Stimulated activated naive CD8-positive, alpha-beta T cell treated with anti-CD3 and anti-CD28 coated beads, Interleukin-15, amount 100 ng/mL, for 72 hours (primary cell): ENCODE measurements at regions not wholly inside any gene's neighbourhood (a gene's known extent, or its start where the extent isn't known, plus 50 kb on each side); places are given as distances from the start of the nearest gene placed in this dataset.

Experiments
- ATAC-seq: fragments of 150-1000 bp; cut with Tn5 transposase; 2 replicates; pipeline ENCODE4 v1.10.0; 2021; ENCODE audit warnings: mild to moderate bottlenecking, moderate library complexity
- DNase-seq, 2 donors: peaks; one replicate each; pipeline ENCODE4 v3.0.0; 2021 to 2022
- H3K27ac Mint-ChIP-seq, 2 donors: one replicate each; pipeline ENCODE4 v1.8.0; 2022; ENCODE audit warnings: mild to moderate bottlenecking in 2 of 2, mixed read lengths in 2 of 2, moderate library complexity in 2 of 2
- H3K27me3 Mint-ChIP-seq: one replicate; pipeline ENCODE4 v1.8.0; 2022; ENCODE audit warnings: mixed read lengths
- H3K4me1 Mint-ChIP-seq: one replicate; pipeline ENCODE4 v1.8.0; 2022; ENCODE audit warnings: mild to moderate bottlenecking, mixed read lengths
- H3K4me3 Mint-ChIP-seq, 2 donors: one replicate each; pipeline ENCODE4 v1.8.0; 2022; ENCODE audit warnings: mild to moderate bottlenecking in 2 of 2, mixed read lengths in 2 of 2, moderate library complexity in 1 of 2
- H3K9me3 Mint-ChIP-seq, 2 donors: one replicate each; pipeline ENCODE4 v1.8.0; 2022; ENCODE audit warnings: mixed read lengths in 2 of 2

DNA sequence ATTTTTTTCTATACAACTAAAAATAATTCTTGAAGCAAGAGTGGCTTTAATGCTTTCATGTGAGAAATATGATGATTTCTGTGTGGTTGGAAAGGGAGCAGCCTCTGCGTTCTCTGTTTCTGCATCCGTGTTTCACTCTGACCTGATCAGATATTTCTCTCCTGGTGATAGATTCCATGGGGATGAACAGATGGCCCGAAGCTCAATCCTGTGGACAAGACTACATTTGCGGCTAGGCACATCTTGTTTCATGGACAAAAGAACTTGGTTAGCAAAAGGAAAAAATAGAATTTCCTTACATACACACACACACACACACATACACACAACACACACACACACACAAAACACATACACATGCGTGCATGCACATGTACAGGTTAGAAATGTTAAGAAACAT, 218.2 kb upstream of the ADAMTS16 start:
- no peaks in the 10 kb centered on the region for H3K4me1 Mint-ChIP-seq
- ATAC-seq, result no peak
- peaks cover 8 to 9% of the 10 kb centered on the region in 2 donors for H3K9me3 Mint-ChIP-seq
- H3K27me3 Mint-ChIP-seq, result no peaks in the 10 kb centered on the region
- DNase-seq, result no peak
- H3K4me3 Mint-ChIP-seq, result no peak overlapping the region
- H3K27ac Mint-ChIP-seq, result no peak overlapping the region

DNA sequence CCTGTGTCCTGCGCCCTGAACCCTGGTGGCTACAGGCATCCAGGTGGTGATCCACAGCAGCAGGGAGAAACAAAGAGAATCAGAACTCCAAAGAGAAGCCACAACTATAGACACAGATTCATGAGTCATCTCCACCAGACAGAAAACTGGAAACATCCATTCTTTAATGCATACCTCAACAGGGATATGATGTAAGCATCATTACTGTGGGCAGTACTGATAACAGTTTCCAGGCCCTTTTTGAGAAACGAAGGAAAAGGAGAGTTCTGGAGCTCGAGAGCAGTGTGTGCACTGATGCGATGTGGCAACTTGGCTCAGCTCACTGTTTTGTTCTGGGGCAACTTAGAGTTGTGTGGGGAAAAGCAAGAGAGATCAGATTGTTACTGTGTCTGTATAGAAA, 215.6 kb upstream of the ADAMTS16 start:
- peaks cover 0 to 14% of the 10 kb centered on the region in 2 donors for H3K9me3 Mint-ChIP-seq
- H3K27me3 Mint-ChIP-seq, result no peaks in the 10 kb centered on the region
- H3K27ac Mint-ChIP-seq, result no peak overlapping the region
- no peaks in the 10 kb centered on the region for H3K4me1 Mint-ChIP-seq
- DNase-seq, result no peak
- H3K4me3 Mint-ChIP-seq, result no peak overlapping the region
- no peak for ATAC-seq

DNA sequence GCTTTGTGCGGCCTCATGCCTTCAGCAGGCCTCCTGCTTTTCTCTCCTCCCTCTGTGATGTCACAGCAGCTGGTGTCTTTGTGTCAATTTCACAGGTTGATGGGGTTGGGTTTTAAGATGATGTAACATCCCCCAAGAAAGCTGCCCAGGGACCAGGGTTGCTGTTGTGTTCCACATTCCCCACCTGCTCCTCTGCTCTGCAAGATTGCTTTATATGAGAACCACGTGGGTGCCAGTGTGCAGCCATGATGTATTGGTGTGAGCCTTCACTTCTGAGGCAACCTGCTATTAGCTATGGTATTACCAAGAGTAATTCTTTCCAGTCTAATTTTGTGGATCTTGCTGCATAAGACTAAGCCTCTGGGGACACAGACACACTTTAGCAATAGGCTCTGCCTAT, 213.0 kb upstream of the ADAMTS16 start:
- Mint-ChIP-seq H3K27ac (no peak overlapping the region), H3K27me3 (no peaks in the 10 kb centered on the region), H3K9me3 (peaks cover 0 to 14% of the 10 kb centered on the region in 2 donors), H3K4me1 (no peaks in the 10 kb centered on the region), H3K4me3 (no peak overlapping the region)
- no peak for ATAC-seq
- DNase-seq, result no peak

DNA sequence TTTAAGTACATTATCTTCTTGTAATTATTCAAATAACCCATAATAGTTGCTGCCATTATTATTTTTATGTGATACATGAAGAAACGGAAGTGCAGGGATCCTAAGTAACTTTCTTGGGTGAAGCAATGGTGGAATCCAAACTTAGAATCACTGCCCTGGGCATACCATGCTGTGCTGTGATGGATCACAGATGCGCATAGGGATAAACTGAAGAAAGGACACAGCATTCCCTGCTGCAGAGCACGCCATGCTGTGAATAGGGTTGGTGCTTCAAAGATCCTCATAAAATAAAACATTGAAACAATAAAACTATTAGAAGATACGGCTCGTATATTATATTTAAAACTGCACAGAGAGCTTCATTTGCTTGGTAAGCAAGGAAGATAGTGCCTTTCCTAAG, 211.7 kb upstream of the ADAMTS16 start:
- Mint-ChIP-seq H3K4me1 (no peaks in the 10 kb centered on the region), H3K4me3 (no peak overlapping the region), H3K9me3 (peaks cover 0 to 16% of the 10 kb centered on the region in 2 donors), H3K27me3 (no peaks in the 10 kb centered on the region), H3K27ac (no peak overlapping the region)
- ATAC-seq (no peak), DNase-seq (no peak)

DNA sequence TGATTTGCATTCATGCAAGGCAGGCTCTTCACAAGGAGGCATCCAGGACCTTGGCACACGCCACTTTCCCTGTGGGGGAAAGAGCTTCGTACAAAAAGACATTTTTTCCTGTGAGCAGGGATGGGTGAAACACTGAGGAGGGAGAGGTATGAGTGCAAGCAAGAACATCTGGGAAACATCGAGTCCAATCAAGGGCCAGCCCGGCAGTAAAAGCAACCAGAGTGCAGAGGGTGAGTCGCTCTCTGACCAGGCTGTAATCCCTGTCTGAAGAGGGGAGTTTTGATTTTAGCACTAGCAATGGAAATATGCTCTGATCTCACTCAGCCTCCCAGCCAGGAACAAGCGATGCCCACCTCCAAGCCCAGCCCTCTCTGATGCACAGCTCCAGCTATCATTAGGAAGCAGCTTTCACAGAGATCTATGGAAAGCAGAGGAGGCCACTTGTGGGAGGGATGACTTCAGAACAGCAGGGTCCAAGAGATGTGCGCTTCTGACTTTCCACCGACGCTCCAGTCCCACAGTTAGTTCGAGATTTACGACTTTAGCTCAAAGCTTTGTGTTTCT, 211.0 kb upstream of the ADAMTS16 start:
- ATAC-seq, result no peak
- Mint-ChIP-seq H3K27me3 (no peaks in the 10 kb centered on the region), H3K4me1 (no peaks in the 10 kb centered on the region), H3K27ac (no peak overlapping the region), H3K9me3 (peaks cover 0 to 21% of the 10 kb centered on the region in 2 donors), H3K4me3 (no peak overlapping the region)
- DNase-seq, result no peak

DNA sequence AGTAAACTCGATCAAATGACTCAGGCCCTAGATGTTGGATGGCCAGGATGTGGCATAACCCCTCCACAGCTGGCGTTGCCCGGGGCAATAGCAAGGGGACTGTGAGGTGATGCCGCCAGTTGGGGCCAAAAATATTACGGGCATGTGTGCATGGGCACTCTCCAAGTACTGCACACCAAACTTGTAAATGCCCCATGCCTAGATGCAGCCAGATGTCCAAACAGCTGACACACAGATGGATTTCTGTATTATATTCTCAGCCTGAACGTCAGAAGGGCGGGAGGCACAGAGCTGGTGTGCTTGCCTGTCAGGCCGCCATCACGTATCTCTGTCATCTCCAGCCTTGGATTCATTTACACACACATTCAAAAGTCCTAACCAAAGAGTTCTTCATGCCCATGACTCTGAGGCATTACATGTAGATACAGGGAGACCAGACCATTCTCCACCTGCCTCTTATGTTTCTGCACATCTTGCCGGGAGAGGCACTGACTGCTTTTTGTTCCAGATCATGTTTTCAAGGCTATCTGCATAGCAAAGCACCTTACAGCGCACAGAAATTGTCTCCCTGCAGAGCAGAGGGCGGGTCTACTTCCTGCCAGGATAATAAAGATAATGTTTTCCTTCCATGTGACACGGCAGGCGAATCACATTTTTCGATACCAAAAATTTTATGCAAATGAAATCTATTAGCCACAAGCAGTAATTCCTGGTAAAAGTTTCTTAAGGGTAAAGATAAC, 200.9 kb upstream of the ADAMTS16 start:
- H3K9me3 Mint-ChIP-seq, result no peaks in the 10 kb centered on the region

DNA sequence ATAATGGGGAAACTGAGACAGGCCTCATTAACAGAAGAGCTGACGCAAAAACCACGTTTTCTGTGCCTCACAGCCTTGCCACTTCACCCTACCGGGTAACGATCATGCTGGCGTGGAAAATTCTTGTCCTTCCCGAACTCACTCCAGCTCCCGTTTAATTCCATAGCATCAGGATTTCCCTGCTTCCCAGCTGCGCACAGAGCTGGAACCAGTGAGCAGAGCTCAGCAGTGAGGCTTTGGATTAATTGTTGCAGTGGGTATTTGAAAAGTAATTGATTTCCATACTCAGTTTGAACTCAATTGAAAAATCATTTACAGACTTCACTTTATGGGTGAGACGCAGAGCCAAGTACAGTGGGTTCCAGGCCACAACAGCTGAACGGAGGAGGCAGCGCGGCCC, 199.0 kb upstream of the ADAMTS16 start:
- no peaks in the 10 kb centered on the region for H3K27me3 Mint-ChIP-seq
- ATAC-seq, result no peak
- H3K4me1 Mint-ChIP-seq, result no peaks in the 10 kb centered on the region
- no peak overlapping the region for H3K27ac Mint-ChIP-seq
- H3K4me3 Mint-ChIP-seq, result no peak overlapping the region
- no peaks in the 10 kb centered on the region for H3K9me3 Mint-ChIP-seq
- no peak for DNase-seq

More for the DNA sequence above, 200.9 kb upstream of the ADAMTS16 start:
- Mint-ChIP-seq H3K27me3 (no peaks in the 10 kb centered on the region), H3K4me1 (no peaks in the 10 kb centered on the region), H3K4me3 (no peak overlapping the region), H3K27ac (no peak overlapping the region)
- DNase-seq (no peak), ATAC-seq (no peak)

DNA sequence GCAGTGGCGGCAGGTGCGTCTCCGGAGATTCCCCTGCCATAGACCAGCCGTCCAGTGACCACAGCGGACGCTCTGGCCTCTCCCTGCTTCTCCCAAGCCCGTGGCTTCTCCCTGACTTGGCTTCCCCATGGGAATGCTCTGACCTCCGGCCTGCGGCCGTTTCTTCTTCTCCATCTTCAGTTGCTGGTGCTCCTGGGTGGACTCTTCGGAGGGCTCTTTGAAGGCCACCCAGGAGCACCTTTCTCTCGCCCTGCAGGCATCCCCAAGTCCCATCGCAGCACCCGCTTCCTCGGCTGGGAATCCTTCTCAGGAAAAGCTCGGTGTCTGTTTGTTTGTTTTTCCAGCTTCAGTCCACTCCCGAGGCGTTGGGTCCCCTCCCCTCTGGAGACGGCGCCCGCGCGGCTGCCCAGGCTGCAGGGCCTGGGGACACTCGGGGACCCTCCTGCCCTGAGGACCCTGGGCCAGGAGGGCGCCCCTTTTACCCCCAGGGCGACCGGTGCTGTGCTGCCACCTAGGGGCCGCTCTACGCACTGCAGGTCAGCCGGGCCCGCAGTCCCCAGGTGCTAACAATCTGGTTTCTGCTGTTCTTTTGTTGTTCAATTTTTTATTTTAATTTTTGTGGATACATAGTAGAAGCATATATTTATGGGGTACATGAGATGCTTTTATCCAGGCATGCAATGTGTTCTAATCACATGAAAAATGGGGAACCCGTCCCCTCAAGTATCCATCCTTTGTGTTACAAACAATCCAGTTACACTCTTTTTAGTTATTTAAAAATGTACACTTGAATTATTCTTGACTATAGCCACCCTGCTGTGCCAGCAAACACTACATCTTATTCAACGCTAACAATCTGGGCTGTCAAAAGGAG, 197.9 kb upstream of the ADAMTS16 start:
- Mint-ChIP-seq H3K27ac (no peak overlapping the region), H3K27me3 (no peaks in the 10 kb centered on the region), H3K4me3 (no peak overlapping the region), H3K9me3 (no peaks in the 10 kb centered on the region), H3K4me1 (no peaks in the 10 kb centered on the region)
- ATAC-seq, result peak; percentile 35
- peak; percentile 9 to 12 for DNase-seq

DNA sequence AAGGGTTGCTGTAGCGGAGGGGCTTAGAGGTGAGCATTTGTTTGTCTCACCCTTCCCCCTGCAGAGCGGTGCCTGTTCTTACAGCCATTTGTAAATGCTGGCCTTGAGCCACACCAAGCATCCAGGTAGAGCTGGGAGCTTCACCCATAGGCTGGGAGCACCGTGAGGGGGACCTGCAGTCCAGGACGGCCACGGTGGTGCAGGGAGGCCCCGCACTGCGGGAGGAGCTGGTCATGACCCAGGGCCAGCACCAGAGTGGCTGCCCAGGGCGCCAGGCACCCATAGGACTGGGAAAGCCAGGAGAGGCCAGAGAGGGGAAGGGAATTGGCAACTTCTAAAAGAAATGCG, 197.3 kb upstream of the ADAMTS16 start:
- Mint-ChIP-seq H3K4me1 (no peaks in the 10 kb centered on the region), H3K27me3 (no peaks in the 10 kb centered on the region), H3K4me3 (no peak overlapping the region), H3K27ac (no peak overlapping the region), H3K9me3 (no peaks in the 10 kb centered on the region)
- ATAC-seq (no peak), DNase-seq (no peak)

DNA sequence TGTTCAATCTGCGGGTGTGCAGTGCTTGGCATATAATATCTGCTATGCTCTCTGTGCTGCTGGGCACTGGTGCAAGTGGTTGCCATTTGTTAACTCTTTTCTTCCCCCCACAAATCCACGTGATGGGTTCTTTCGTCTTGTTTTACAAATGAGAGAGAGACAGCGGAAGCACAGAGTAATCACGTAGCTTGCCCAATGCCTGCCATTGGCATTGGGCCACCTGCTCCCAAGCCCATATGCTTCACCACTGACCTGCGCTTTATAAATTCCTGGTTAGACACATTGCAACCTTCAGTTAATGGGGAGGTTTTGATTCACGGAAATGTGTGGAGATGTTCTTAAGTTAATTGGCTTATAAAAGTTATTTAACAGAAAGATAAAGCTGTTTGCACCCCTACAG, 194.8 kb upstream of the ADAMTS16 start:
- no peak for ATAC-seq
- Mint-ChIP-seq H3K27ac (no peak overlapping the region), H3K4me3 (no peak overlapping the region), H3K4me1 (no peaks in the 10 kb centered on the region), H3K27me3 (no peaks in the 10 kb centered on the region), H3K9me3 (no peaks in the 10 kb centered on the region)
- DNase-seq, result no peak

DNA sequence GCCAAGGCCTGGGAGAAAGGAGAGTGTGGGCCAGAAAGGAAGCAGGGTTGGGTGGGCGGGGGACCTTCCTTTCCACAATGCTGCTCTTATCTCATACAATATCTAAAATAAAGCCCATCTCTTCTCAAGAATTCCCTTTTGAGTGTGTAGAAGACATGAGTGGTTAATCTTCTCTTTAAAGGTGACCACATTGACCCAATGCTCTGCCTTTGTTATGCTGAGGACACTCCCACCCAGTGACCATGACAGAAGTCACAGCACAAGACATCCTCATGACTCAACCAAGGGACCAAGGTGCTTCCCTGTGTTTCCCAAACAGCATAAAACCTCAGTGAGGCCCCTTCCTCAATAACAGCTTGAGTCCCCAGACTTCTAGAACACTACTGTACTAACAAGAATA, 193.0 kb upstream of the ADAMTS16 start:
- DNase-seq (no peak), ATAC-seq (no peak)
- Mint-ChIP-seq H3K4me3 (no peak overlapping the region), H3K9me3 (no peaks in the 10 kb centered on the region), H3K4me1 (no peaks in the 10 kb centered on the region), H3K27ac (no peak overlapping the region), H3K27me3 (no peaks in the 10 kb centered on the region)

DNA sequence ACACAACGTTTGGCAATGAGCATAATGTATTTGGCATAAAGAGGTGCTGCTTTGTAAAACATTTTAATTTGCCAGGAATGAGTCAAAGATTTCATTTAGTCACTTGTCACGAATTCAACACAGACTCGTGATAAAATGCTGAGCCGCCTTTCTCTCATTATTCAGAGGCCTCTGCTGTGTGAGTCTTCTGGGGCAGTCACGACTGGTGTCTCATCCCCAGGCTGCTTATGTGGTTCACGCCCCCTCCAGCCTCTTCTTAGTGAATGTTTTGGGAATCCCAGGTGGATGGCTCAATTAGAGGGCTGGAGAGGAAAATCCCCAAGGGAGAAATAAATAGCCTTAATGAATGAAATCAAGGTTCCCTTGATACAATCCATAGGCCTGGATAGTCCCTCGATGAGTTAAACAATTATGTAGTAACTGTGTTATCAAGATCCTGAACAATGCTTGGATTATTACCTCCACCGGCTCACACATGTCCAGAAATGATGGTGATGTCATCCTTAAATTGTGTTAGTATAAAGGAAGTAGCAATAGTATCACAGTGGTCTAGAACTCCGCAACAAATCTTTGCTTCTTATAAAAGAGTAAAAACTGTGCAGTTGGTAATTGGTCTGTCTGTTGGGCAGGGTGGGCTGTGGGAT, 192.1 kb upstream of the ADAMTS16 start:
- DNase-seq, result no peak
- H3K4me3 Mint-ChIP-seq, result no peak overlapping the region
- H3K27me3 Mint-ChIP-seq, result no peaks in the 10 kb centered on the region
- H3K4me1 Mint-ChIP-seq, result no peaks in the 10 kb centered on the region
- no peak for ATAC-seq
- H3K9me3 Mint-ChIP-seq, result no peaks in the 10 kb centered on the region
- no peak overlapping the region for H3K27ac Mint-ChIP-seq

DNA sequence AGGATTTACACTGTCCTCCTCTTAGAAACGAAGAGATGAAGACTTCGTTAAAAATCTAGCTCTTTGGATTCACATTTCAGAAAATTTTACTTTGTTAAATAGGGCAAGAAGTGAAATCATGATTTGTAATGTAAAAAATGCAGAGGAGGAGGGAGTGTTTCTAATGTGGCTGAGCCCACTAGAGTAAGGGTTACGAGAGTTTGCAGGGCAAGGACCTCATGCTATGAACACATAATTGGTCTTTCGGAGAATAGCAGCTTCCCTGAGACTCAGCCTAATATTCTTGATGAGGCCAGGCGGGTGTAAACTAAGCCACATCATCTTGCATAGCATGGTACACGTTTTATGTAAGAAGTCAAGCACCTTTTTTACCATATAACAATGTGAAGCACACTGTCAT, 191.0 kb upstream of the ADAMTS16 start:
- Mint-ChIP-seq H3K4me1 (no peaks in the 10 kb centered on the region), H3K4me3 (no peak overlapping the region), H3K9me3 (no peaks in the 10 kb centered on the region), H3K27ac (no peak overlapping the region), H3K27me3 (no peaks in the 10 kb centered on the region)
- DNase-seq, result no peak
- ATAC-seq, result no peak

DNA sequence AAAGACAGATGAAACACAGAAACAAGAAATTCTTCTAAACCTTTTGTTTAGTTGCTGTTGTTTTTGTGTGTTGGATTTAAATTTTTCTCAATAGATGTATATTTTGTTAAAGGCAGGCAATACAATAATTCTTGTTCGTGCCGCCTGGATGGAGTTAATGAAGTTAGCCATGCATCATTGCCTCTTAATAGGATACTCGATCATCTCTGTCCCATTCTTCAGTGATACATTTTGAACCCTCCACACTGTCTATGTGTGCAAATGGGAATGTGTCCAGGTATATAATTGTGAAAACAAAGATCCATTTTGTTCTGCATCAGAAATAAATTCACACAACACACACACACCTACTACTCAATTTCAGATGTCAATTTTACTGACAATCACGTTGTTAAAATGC, 186.6 kb upstream of the ADAMTS16 start:
- H3K4me1 Mint-ChIP-seq, result no peaks in the 10 kb centered on the region
- no peak overlapping the region for H3K4me3 Mint-ChIP-seq
- no peak overlapping the region for H3K27ac Mint-ChIP-seq
- no peaks in the 10 kb centered on the region for H3K27me3 Mint-ChIP-seq
- H3K9me3 Mint-ChIP-seq, result peaks cover 0 to 6% of the 10 kb centered on the region in 2 donors
- no peak for DNase-seq
- no peak for ATAC-seq

DNA sequence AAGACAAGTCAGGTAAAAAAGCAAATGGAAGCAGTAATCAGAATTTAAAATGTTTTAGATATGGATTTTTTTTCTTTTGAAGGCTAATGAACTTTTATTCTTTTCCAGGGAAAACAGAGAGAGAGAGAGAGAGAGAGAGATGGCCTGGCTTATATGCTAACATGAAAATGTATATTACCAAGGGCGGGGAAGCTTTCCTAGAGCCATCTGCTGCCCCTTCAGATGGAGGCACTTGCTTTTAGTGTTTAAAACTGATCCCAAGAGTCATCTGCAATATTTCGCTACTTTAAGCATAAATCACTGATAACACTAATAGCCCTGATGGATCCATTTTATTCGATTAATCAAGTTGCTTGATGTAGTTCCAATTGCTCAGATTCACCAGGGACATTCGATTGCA, 186.1 kb upstream of the ADAMTS16 start:
- H3K27ac Mint-ChIP-seq, result no peak overlapping the region
- DNase-seq (no peak), ATAC-seq (no peak)
- H3K27me3 Mint-ChIP-seq, result no peaks in the 10 kb centered on the region
- peaks cover 2 to 6% of the 10 kb centered on the region in 2 donors for H3K9me3 Mint-ChIP-seq
- H3K4me1 Mint-ChIP-seq, result no peaks in the 10 kb centered on the region
- H3K4me3 Mint-ChIP-seq, result no peak overlapping the region

DNA sequence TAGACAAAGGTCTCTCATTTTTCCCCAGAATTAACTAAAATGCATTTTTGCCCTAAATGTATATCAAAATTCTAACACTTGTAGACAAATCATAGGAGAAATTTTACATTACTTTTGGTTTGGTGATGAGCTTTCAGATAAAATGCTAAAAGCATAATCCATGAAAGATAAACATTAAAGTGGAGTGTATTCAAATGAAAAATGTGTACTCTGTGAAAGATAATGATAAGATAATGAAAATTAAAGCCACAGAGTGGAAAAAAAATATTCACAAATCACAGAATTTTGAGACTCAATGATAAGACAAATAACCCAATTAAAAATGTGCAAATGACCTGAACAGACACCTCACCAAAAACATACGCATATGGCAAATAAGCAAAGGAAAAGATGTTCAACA, 176.9 kb upstream of the ADAMTS16 start:
- Mint-ChIP-seq H3K9me3 (peaks cover 8 to 10% of the 10 kb centered on the region in 2 donors), H3K27me3 (no peaks in the 10 kb centered on the region), H3K4me1 (no peaks in the 10 kb centered on the region), H3K4me3 (no peak overlapping the region), H3K27ac (no peak overlapping the region)
- ATAC-seq (no peak), DNase-seq (no peak)
